ENCODE measurements at regions not wholly inside any gene's neighbourhood (a gene's known extent, or its start where the extent isn't known, plus 50 kb on each side); places are given as distances from the start of the nearest gene placed in this dataset.

GRCh38 chr13:76635232-76636230 is 250.7 kb downstream of the KCTD12 start:
- TF ChIP-seq POLR2A (IDR thresholded peaks at IDR 0.05) = no peak
- TF ChIP-seq, protein P1, sequence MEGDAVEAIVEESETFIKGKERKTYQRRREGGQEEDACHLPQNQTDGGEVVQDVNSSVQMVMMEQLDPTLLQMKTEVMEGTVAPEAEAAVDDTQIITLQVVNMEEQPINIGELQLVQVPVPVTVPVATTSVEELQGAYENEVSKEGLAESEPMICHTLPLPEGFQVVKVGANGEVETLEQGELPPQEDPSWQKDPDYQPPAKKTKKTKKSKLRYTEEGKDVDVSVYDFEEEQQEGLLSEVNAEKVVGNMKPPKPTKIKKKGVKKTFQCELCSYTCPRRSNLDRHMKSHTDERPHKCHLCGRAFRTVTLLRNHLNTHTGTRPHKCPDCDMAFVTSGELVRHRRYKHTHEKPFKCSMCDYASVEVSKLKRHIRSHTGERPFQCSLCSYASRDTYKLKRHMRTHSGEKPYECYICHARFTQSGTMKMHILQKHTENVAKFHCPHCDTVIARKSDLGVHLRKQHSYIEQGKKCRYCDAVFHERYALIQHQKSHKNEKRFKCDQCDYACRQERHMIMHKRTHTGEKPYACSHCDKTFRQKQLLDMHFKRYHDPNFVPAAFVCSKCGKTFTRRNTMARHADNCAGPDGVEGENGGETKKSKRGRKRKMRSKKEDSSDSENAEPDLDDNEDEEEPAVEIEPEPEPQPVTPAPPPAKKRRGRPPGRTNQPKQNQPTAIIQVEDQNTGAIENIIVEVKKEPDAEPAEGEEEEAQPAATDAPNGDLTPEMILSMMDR (IDR thresholded peaks at IDR 0.05) = no peak

Measured in testis (tissue), 2 donors.